Trophoblast cell (in vitro differentiated cells and primary cell): ENCODE measurements at regions not wholly inside any gene's neighbourhood (a gene's known extent, or its start where the extent isn't known, plus 50 kb on each side); places are given as distances from the start of the nearest gene placed in this dataset.

ENCODE experiments used
- DNase-seq, 2 donors: peaks; one replicate each; pipeline ENCODE4 v3.0.0-alpha.2; 2016
- H2AFZ ChIP-seq: 2 replicates; pipeline ENCODE4 v1.6.1; 2013; ENCODE audit warnings: low read length, moderate library complexity, mild to moderate bottlenecking; ENCODE audit not compliant: insufficient read depth, poor library complexity
- H2AK5ac ChIP-seq: 2 replicates; pipeline ENCODE4 v1.6.1; 2013; ENCODE audit warnings: mild to moderate bottlenecking, low read length
- H2BK120ac ChIP-seq: 2 replicates; pipeline ENCODE4 v1.6.1; 2013; ENCODE audit warnings: low read length, mild to moderate bottlenecking, moderate library complexity; ENCODE audit not compliant: insufficient read depth, poor library complexity
- H2BK12ac ChIP-seq: 2 replicates; pipeline ENCODE4 v1.6.1; 2013; ENCODE audit warnings: mild to moderate bottlenecking, low read length, moderate library complexity
- H2BK5ac ChIP-seq: 2 replicates; pipeline ENCODE4 v1.6.1; 2013; ENCODE audit warnings: low read length, low read depth, moderate library complexity, mild to moderate bottlenecking; ENCODE audit not compliant: poor library complexity
- H3K14ac ChIP-seq: 2 replicates; pipeline ENCODE4 v1.6.1; 2013; ENCODE audit warnings: mild to moderate bottlenecking, low read length
- H3K18ac ChIP-seq: 2 replicates; pipeline ENCODE4 v1.6.1; 2013; ENCODE audit warnings: mild to moderate bottlenecking, low read length
- H3K23ac ChIP-seq: 2 replicates; pipeline ENCODE4 v1.6.1; 2013; ENCODE audit warnings: low read length
- H3K27ac ChIP-seq: 2 replicates; pipeline ENCODE4 v1.5.1; 2013; ENCODE audit warnings: low read depth, mild to moderate bottlenecking, inconsistent platforms, low read length, moderate library complexity
- H3K27me3 ChIP-seq: 2 replicates; pipeline ENCODE4 v1.6.1; 2013; ENCODE audit warnings: inconsistent platforms, mild to moderate bottlenecking, low read length, moderate library complexity; ENCODE audit not compliant: insufficient read depth
- H3K36me3 ChIP-seq, 2 experiments: 1 replicate in 1 of 2; 2 replicates in 1 of 2; pipeline ENCODE4 v1.6.1; 2013; ENCODE audit warnings: low read length in 2 of 2, mild to moderate bottlenecking in 2 of 2, moderate library complexity in 1 of 2; ENCODE audit not compliant: insufficient read depth in 2 of 2, control insufficient read depth in 1 of 2
- H3K4ac ChIP-seq: 2 replicates; pipeline ENCODE4 v1.6.1; 2013; ENCODE audit warnings: low read depth, mild to moderate bottlenecking, low read length, moderate library complexity
- H3K4me1 ChIP-seq, 2 experiments: 1 replicate in 1 of 2; 2 replicates in 1 of 2; pipeline ENCODE4 v1.6.1; 2013; ENCODE audit warnings: low read length in 2 of 2, mild to moderate bottlenecking in 2 of 2, moderate library complexity in 1 of 2; ENCODE audit not compliant: insufficient read depth in 2 of 2, control insufficient read depth in 1 of 2
- H3K4me2 ChIP-seq: 2 replicates; pipeline ENCODE4 v1.6.1; 2013; ENCODE audit warnings: inconsistent platforms, mild to moderate bottlenecking, low read length, moderate library complexity
- H3K4me3 ChIP-seq: 2 replicates; pipeline ENCODE4 v1.5.1; 2013; ENCODE audit warnings: mild to moderate bottlenecking, low read depth, low read length, inconsistent platforms
- H3K79me1 ChIP-seq: one replicate; pipeline ENCODE4 v1.6.1; 2013; ENCODE audit warnings: low read length
- H3K79me2 ChIP-seq: 2 replicates; pipeline ENCODE4 v1.6.1; 2013; ENCODE audit warnings: low read length, mild to moderate bottlenecking; ENCODE audit not compliant: control insufficient read depth, insufficient read depth, poor library complexity
- H3K9ac ChIP-seq: 2 replicates; pipeline ENCODE4 v1.6.1; 2013; ENCODE audit warnings: mild to moderate bottlenecking, low read length
- H3K9me3 ChIP-seq: 2 replicates; pipeline ENCODE4 v1.6.1; 2013; ENCODE audit warnings: low read depth, mild to moderate bottlenecking, control low read depth, inconsistent platforms, low read length; ENCODE audit not compliant: insufficient read depth
- H4K12ac ChIP-seq: 2 replicates; pipeline ENCODE4 v1.6.1; 2013; ENCODE audit warnings: low read depth, mild to moderate bottlenecking, low read length, moderate library complexity
- H4K8ac ChIP-seq: 2 replicates; pipeline ENCODE4 v1.6.1; 2013; ENCODE audit warnings: low read depth, mild to moderate bottlenecking, low read length, moderate library complexity
- H4K91ac ChIP-seq: one replicate; pipeline ENCODE4 v1.6.1; 2013; ENCODE audit warnings: low read depth, mild to moderate bottlenecking, low read length, moderate library complexity
- WGBS: extraction: QIAGEN DNeasy Blood & Tissue Kit; methylation state at CpG from one replicate; pipeline ENCODE4 v1.1.7; 2013; ENCODE audit warnings: missing lambda C conversion rate; ENCODE audit not compliant: insufficient read length, insufficient coverage; ENCODE audit errors: extremely low coverage; 5-methylcytosine and 5-hydroxymethylcytosine counted together

DNA sequence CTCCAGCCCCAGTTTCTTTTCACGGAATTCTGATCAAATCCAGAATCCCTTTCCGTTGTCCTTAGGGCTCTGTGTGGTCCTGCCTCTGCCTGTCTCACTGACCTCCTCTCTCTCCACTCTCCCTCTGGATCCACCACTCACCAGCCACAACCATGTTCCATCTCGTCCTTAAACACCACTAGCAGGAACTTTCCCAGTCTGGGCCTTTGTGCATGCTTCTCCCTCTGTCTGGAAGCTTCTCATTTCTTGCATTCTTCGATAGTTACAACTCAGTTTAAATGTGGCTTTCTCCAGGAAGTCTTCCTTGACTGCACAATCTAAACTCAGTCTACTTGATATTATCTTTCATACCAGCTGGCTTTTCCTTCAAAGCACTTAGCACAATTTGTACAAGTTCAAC is 117.7 kb upstream of the MSX2 start:
- Histone ChIP-seq H4K8ac (no peak overlapping the region), H4K12ac (no peak overlapping the region), H2BK120ac (peak overlapping the region; percentile 62), H3K4me1 (peaks cover 16 to 25% of the 10 kb centered on the region in 2 experiments), H3K27ac (peak overlapping the region; percentile 82), H3K4ac (no peak overlapping the region), H3K36me3 (no peaks in the 10 kb centered on the region), H3K4me2 (no peak overlapping the region), H3K23ac (no peak overlapping the region), H3K79me2 (no peaks in the 10 kb centered on the region), H3K9ac (no peak overlapping the region), H3K9me3 (no peaks in the 10 kb centered on the region), H3K79me1 (peaks cover 21% of the 10 kb centered on the region), H2AFZ (peak overlapping the region; percentile 62), H3K27me3 (no peaks in the 10 kb centered on the region), H3K4me3 (no peak overlapping the region), H3K14ac (no peak overlapping the region), H3K18ac (no peak overlapping the region), H2AK5ac (no peak overlapping the region), H4K91ac (peak overlapping the region; percentile 8), H2BK5ac (peak overlapping the region; percentile 68), H2BK12ac (peak overlapping the region; percentile 88)
- DNase-seq = peak; percentile 81 to 94
- WGBS = no CpG with 5 or more reads among the region's 4 CpGs

DNA sequence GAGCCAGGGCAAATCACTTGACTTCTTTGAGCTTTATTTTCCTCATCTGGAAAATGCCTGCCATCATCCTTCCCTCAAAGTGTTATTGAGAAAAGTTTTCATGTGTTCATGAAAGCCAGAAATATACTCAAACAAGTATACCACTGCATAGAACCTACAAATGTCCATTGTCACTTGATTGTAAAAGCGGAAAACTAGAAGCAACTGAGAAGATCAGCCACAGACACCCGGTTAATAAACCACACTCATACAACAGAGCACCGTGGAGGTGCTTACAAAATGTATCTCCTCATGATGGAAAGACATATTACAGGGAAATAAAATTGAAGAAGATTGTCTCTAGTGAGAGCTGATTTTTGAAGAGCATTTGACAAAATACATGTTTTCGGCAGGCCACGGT is 117.2 kb upstream of the MSX2 start:
- peak overlapping the region; percentile 68 for H2BK5ac ChIP-seq
- H3K4me3 ChIP-seq = no peak overlapping the region
- no peak overlapping the region for H3K4me2 ChIP-seq
- peak overlapping the region; percentile 8 for H4K91ac ChIP-seq
- H4K8ac ChIP-seq = no peak overlapping the region
- peaks cover 21% of the 10 kb centered on the region for H3K79me1 ChIP-seq
- H3K27me3 ChIP-seq = no peaks in the 10 kb centered on the region
- no peak for DNase-seq
- H3K14ac ChIP-seq = no peak overlapping the region
- H3K9ac ChIP-seq = no peak overlapping the region
- peak overlapping the region; percentile 82 for H3K27ac ChIP-seq
- H2AK5ac ChIP-seq = no peak overlapping the region
- no peak overlapping the region for H4K12ac ChIP-seq
- no peaks in the 10 kb centered on the region for H3K79me2 ChIP-seq
- no peak overlapping the region for H3K23ac ChIP-seq
- H2BK120ac ChIP-seq = peak overlapping the region; percentile 25
- WGBS = no CpG with 5 or more reads among the region's 5 CpGs
- H3K4ac ChIP-seq = no peak overlapping the region
- H3K36me3 ChIP-seq = no peaks in the 10 kb centered on the region
- H3K4me1 ChIP-seq = peaks cover 16 to 25% of the 10 kb centered on the region in 2 experiments
- peak overlapping the region; percentile 56 for H2BK12ac ChIP-seq
- H2AFZ ChIP-seq = no peak overlapping the region
- no peaks in the 10 kb centered on the region for H3K9me3 ChIP-seq
- H3K18ac ChIP-seq = no peak overlapping the region

DNA sequence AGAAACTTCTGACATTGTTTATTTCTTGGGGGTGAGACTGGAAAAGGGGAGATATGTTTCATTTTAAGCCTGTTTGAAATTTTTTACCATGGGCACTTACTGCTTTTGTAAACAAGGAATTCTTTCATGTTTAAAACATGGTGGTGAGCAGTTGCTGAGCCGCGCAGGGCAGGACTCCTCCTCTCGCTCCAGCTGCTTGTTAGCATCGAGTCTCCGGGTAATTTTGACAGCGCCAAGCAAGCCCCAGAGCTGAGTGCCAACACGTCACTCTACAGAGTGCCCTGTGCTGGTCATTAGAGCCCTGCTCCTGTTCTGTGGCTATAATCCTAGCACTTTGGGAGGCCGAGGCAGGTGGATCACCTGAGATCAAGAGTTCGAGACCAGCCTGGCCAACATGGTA is 116.5 kb upstream of the MSX2 start:
- Histone ChIP-seq H3K4me2 (no peak overlapping the region), H3K79me2 (no peaks in the 10 kb centered on the region), H3K23ac (no peak overlapping the region), H4K91ac (peak overlapping the region; percentile 59), H3K4me3 (no peak overlapping the region), H2BK5ac (no peak overlapping the region), H4K12ac (no peak overlapping the region), H3K27ac (no peak overlapping the region), H3K36me3 (no peaks in the 10 kb centered on the region), H4K8ac (no peak overlapping the region), H2BK120ac (peak overlapping the region; percentile 39), H3K4me1 (peaks cover 20 to 29% of the 10 kb centered on the region in 2 experiments), H3K18ac (no peak overlapping the region), H3K14ac (no peak overlapping the region), H3K9ac (no peak overlapping the region), H3K4ac (no peak overlapping the region), H2BK12ac (peak overlapping the region; percentile 58), H3K27me3 (no peaks in the 10 kb centered on the region), H2AFZ (no peak overlapping the region), H3K9me3 (no peaks in the 10 kb centered on the region), H3K79me1 (peaks cover 23% of the 10 kb centered on the region), H2AK5ac (no peak overlapping the region)
- no CpG with 5 or more reads among the region's 9 CpGs for WGBS
- no peak for DNase-seq

DNA sequence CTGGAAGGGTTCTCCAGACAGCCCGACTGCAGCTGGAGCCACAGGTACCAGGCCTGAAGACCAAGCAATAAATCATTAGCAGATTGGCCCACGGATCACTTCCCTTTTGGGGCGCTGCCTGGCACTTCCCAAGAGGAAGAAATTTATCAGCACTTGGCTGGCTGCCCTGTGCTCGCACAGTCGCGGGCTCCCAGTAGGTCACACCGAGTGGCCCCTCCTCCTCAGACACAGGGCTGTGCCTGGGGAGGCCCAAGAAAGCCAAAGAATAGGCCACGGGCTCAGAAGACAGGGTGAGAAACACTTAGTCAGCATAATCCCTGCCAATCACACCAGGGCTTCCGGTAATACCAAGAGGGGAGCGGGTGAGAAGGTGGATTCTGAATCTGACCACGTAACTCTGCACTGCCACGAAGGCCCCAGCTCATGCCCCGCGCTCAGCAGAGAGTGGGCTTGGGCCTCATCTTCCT is 115.7 kb upstream of the MSX2 start:
- Histone ChIP-seq H4K8ac (peak overlapping the region; percentile 32), H3K18ac (peak overlapping the region; percentile 4), H3K9ac (no peak overlapping the region), H3K9me3 (no peaks in the 10 kb centered on the region), H3K23ac (no peak overlapping the region), H3K4me2 (no peak overlapping the region), H2AFZ (peak overlapping the region; percentile 19), H2BK5ac (peak overlapping the region; percentile 42), H2BK120ac (peak overlapping the region; percentile 64), H3K27ac (no peak overlapping the region), H3K36me3 (no peaks in the 10 kb centered on the region), H3K79me1 (peaks cover 29% of the 10 kb centered on the region), H4K12ac (no peak overlapping the region), H3K79me2 (no peaks in the 10 kb centered on the region), H3K4me3 (no peak overlapping the region), H3K4ac (no peak overlapping the region), H3K4me1 (peaks cover 24 to 29% of the 10 kb centered on the region in 2 experiments), H2AK5ac (peak overlapping the region; percentile 39), H4K91ac (peak overlapping the region; percentile 91), H2BK12ac (peak overlapping the region; percentile 84), H3K14ac (peak overlapping the region; percentile 46), H3K27me3 (no peaks in the 10 kb centered on the region)
- no CpG with 5 or more reads among the region's 14 CpGs for WGBS
- DNase-seq = no peak
